ENCODE measurements at regions not wholly inside any gene's neighbourhood (a gene's known extent, or its start where the extent isn't known, plus 50 kb on each side); places are given as distances from the start of the nearest gene placed in this dataset.

DNA sequence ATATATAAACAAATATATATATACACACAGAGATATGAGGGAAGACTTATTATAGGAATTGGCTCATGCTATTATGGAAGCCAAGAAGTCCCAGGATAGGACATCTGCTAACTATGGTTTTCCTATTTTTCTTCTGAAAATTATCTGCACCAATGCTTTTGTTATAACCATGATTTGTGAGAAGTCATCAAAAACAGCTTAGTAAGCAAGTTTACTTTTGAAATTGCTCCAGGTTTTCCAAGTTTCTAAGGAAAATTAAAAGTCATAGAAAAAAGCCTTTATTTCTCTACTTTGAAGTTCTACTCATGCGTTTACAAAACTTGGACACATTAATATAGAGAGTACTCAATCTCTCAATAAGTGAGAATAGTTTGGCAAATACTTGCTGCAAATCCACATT, 213.1 kb downstream of the TRAM1L1 start:
- no peak for TF ChIP-seq PBX3 (CRISPR knock-in tag; IDR thresholded peaks at IDR 0.05; ENCODE audit: borderline replicate concordance)
- no peak for TF ChIP-seq ELF1 (CRISPR knock-in tag; IDR thresholded peaks at IDR 0.05)
- no peak for TF ChIP-seq FOXK1 (CRISPR knock-in tag; IDR thresholded peaks at IDR 0.05; ENCODE audit: borderline replicate concordance, low read depth)
- TF ChIP-seq SMC3 (IDR thresholded peaks at IDR 0.05; ENCODE audit: low read length), result no peak

Measured in HepG2 (cell line).